Suprapubic skin (tissue), 4 donors: ENCODE measurements at regions not wholly inside any gene's neighbourhood (a gene's known extent, or its start where the extent isn't known, plus 50 kb on each side); places are given as distances from the start of the nearest gene placed in this dataset.

ENCODE experiments used
- DNase-seq, 2 donors: peaks; one replicate each; pipeline ENCODE4 v3.0.0-alpha.2; 2019; ENCODE audit warnings: low spot score in 2 of 2
- H3K27ac ChIP-seq: fragments of 200-600 bp; sonication (generic); one replicate; pipeline ENCODE4 v1.5.1; 2019
- H3K27me3 ChIP-seq: fragments of 200-600 bp; sonication (generic); one replicate; pipeline ENCODE4 v1.5.1; 2019
- H3K36me3 ChIP-seq: fragments of 200-600 bp; sonication (generic); one replicate; pipeline ENCODE4 v1.5.1; 2019
- H3K4me1 ChIP-seq: fragments of 200-600 bp; sonication (generic); one replicate; pipeline ENCODE4 v1.5.1; 2019
- H3K4me3 ChIP-seq: fragments of 200-600 bp; sonication (generic); one replicate; pipeline ENCODE4 v1.5.1; 2019; ENCODE audit warnings: mild to moderate bottlenecking
- H3K9me3 ChIP-seq: fragments of 200-600 bp; sonication (generic); one replicate; pipeline ENCODE4 v1.5.1; 2019
- CTCF ChIP-seq, 2 donors: fragments of 200-600 bp in 1 of 2; fragments of 450-650 bp in 1 of 2; sonication (generic) in 1 of 2; IDR thresholded peaks; one replicate each; pipeline ENCODE4 v1.5.1; 2016 to 2019; ENCODE audit warnings: antibody characterized with exemption in 2 of 2, mild to moderate bottlenecking in 1 of 2, moderate library complexity in 1 of 2
- EP300 ChIP-seq: sonication (generic); formaldehyde crosslinking; IDR thresholded peaks from one replicate; pipeline ENCODE4 v1.6.1; 2017; ENCODE audit warnings: antibody characterized with exemption
- POLR2A ChIP-seq, 2 donors: fragments of 450-650 bp; IDR thresholded peaks; one replicate each; pipeline ENCODE4 v1.6.1; 2017; ENCODE audit warnings: antibody characterized with exemption in 2 of 2, mild to moderate bottlenecking in 2 of 2, moderate library complexity in 2 of 2
- POLR2AphosphoS5 ChIP-seq, 3 donors: sonication (generic); formaldehyde crosslinking; IDR thresholded peaks; one replicate each; pipeline ENCODE4 v1.6.1; 2017; ENCODE audit warnings: antibody characterized with exemption in 3 of 3
- WGBS: methylation state at CpG from one replicate; pipeline ENCODE4 v1.1.5; 2018; 5-methylcytosine and 5-hydroxymethylcytosine counted together

DNA sequence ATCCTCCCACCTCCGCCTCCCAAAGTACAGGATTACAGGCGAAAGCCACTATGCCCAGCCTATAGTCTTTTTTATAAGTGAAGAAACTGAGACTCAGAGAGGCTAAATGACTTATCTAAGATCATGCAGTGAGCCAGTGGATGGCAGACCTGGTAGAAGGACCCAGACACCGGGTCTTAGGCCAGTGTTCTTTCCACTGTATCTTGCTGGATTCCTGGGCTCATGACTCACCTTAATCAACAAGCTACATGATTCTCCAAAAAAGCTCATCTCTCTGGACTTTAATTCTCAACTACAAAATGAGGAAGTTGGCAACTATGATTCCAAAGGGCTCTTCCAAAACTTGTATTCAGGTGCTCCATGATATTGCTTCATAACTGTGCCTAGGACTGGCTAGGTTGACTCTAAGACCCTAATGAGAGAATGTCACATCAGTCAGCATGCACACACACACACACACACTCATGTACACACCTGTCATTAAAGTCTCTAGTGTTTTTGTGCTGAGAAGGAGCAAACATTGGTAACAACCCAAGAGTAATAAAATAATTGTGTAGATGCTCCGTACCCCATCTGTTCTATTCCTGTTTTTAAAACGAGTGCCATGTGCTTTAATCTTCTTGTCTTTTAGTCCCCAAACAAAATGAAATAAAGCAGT is 89.7 kb upstream of the SLC4A7 start:
- TF ChIP-seq POLR2AphosphoS5 (IDR thresholded peaks at IDR 0.05), result no peak
- no peak for TF ChIP-seq EP300
- no peak for TF ChIP-seq POLR2A (IDR thresholded peaks at IDR 0.05)
- TF ChIP-seq CTCF (IDR thresholded peaks at IDR 0.05), result no peak
- H3K9me3 ChIP-seq, result no peaks in the 10 kb centered on the region
- peaks cover 13% of the 10 kb centered on the region for H3K4me1 ChIP-seq
- H3K27ac ChIP-seq, result no peak overlapping the region
- 86% methylated on average over 5 of the region's 5 CpGs for WGBS
- H3K4me3 ChIP-seq, result no peak overlapping the region
- DNase-seq, result no peak
- no peaks in the 10 kb centered on the region for H3K36me3 ChIP-seq
- no peaks in the 10 kb centered on the region for H3K27me3 ChIP-seq

DNA sequence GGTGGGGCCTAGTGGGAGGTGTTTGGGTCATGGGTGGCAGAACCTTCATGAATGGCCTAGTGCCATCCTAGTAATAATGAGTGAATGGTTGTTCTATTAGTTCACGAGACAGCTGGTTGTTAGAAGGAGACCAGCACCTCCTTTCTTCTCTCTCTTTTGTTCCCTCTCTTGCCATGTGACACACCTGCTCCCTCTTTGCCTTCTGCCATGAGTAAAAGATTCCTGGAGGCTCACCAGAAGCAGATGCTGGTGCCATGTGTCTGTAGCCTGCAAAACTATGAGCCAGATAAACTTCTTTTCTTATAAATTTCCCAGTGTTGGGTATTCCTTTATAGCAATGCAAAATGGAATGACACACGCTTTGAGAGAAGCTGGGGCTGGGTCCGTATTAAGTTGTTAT is 89.0 kb upstream of the SLC4A7 start:
- no peak for DNase-seq
- Histone ChIP-seq H3K27me3 (no peaks in the 10 kb centered on the region), H3K27ac (no peak overlapping the region), H3K36me3 (no peaks in the 10 kb centered on the region), H3K9me3 (no peaks in the 10 kb centered on the region), H3K4me3 (no peak overlapping the region), H3K4me1 (peaks cover 19% of the 10 kb centered on the region)
- WGBS, result 94% methylated on average over 3 of the region's 3 CpGs
- TF ChIP-seq CTCF (IDR thresholded peaks at IDR 0.05) (no peak), POLR2A (IDR thresholded peaks at IDR 0.05) (no peak), EP300 (no peak), POLR2AphosphoS5 (IDR thresholded peaks at IDR 0.05) (no peak)

- TF ChIP-seq CTCF (IDR thresholded peaks at IDR 0.05), result no peak
- Histone ChIP-seq H3K9me3 (no peaks in the 10 kb centered on the region), H3K27me3 (no peaks in the 10 kb centered on the region), H3K4me1 (peaks cover 17% of the 10 kb centered on the region), H3K27ac (no peak overlapping the region), H3K36me3 (no peaks in the 10 kb centered on the region), H3K4me3 (no peak overlapping the region)
- WGBS, result 68% methylated on average over 2 of the region's 2 CpGs
- DNase-seq, result no peak
Measured at GRCh38 chr3:27571345-27571744, 87.2 kb upstream of the SLC4A7 start.

DNA sequence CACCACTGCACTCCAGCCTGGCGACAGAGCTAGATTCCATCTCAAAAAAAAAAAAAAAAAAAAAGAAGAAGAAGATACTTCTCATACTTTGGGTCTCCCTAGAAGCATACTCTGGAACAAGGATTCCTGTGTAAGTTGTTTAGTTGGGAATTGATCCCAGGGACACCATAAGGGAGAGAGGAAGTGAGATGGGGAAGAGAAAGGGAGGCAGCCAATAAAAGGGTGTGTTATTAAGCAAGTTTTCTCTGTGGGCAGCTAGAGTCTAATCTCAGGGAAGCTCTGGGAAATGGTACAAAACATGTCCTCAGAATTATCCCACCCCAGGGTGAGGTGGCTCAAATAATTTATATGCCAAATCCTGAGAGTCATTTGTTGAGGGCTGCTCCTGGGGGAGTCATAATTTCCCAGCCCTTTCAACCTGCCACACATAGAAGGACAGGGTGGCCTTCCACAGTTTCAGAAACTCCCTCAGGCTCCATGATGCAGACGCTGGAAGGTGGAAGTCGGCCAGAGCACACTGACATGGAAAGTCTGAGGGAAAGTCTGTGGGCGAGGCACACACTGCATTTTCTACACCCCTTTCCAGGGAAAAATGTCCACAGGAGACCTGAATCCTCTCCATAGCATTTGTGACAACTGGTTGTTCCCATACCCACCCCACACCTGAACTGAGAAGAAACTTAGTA is 86.4 kb upstream of the SLC4A7 start:
- 36% methylated on average over 4 of the region's 4 CpGs for WGBS
- TF ChIP-seq EP300 (no peak), CTCF (IDR thresholded peaks at IDR 0.05) (no peak), POLR2A (IDR thresholded peaks at IDR 0.05) (no peak), POLR2AphosphoS5 (IDR thresholded peaks at IDR 0.05) (no peak)
- Histone ChIP-seq H3K4me3 (no peak overlapping the region), H3K36me3 (no peaks in the 10 kb centered on the region), H3K27ac (no peak overlapping the region), H3K4me1 (peaks cover 17% of the 10 kb centered on the region), H3K9me3 (no peaks in the 10 kb centered on the region), H3K27me3 (no peaks in the 10 kb centered on the region)
- DNase-seq, result no peak

GRCh38 chr3:27568393-27568792 is 84.2 kb upstream of the SLC4A7 start:
- DNase-seq, result peak in 1 of 2 donors; percentile 76
- no peak overlapping the region for H3K27ac ChIP-seq

More at GRCh38 chr3:27568393-27568792, 84.2 kb upstream of the SLC4A7 start:
- Histone ChIP-seq H3K27me3 (no peaks in the 10 kb centered on the region), H3K4me1 (peaks cover 19% of the 10 kb centered on the region), H3K9me3 (no peaks in the 10 kb centered on the region), H3K36me3 (no peaks in the 10 kb centered on the region), H3K4me3 (no peak overlapping the region)
- no peak for TF ChIP-seq EP300
- no peak for TF ChIP-seq POLR2A (IDR thresholded peaks at IDR 0.05)
- no peak for TF ChIP-seq POLR2AphosphoS5 (IDR thresholded peaks at IDR 0.05)
- no peak for TF ChIP-seq CTCF (IDR thresholded peaks at IDR 0.05)
- 16% methylated on average over 5 of the region's 5 CpGs for WGBS
